Esophagus muscularis mucosa (tissue), 3 donors: ENCODE measurements at regions not wholly inside any gene's neighbourhood (a gene's known extent, or its start where the extent isn't known, plus 50 kb on each side); places are given as distances from the start of the nearest gene placed in this dataset.

ENCODE experiments used
- CTCF ChIP-seq, 3 experiments: fragments of 200-600 bp in 2 of 3; fragments of 450-650 bp in 1 of 3; sonication (generic) in 2 of 3; IDR thresholded peaks; one replicate each; pipeline ENCODE4 v1.5.1; 2017 to 2019; ENCODE audit warnings: antibody characterized with exemption in 3 of 3, mild to moderate bottlenecking in 2 of 3, moderate library complexity in 1 of 3
- EP300 ChIP-seq: sonication (generic); formaldehyde crosslinking; IDR thresholded peaks from one replicate; pipeline ENCODE4 v1.6.1; 2017; ENCODE audit warnings: antibody characterized with exemption

GRCh38 chr3:31051226-31051625 lies 156.8 kb upstream of the GADL1 start:
- TF ChIP-seq CTCF (IDR thresholded peaks at IDR 0.05) = no peak
- TF ChIP-seq EP300 = no peak
